Retinal pigment epithelial cell (primary cell): ENCODE measurements at regions not wholly inside any gene's neighbourhood (a gene's known extent, or its start where the extent isn't known, plus 50 kb on each side); places are given as distances from the start of the nearest gene placed in this dataset.

Experiments
- DNase-seq: peaks from one replicate; pipeline ENCODE4 v3.0.0-alpha.2; 2010; ENCODE audit warnings: low read depth
- H3K4me3 ChIP-seq: 2 replicates; pipeline ENCODE4 v1.5.1; 2011; ENCODE audit warnings: mild to moderate bottlenecking, low read length, control low read depth, moderate library complexity
- CTCF ChIP-seq: conservative IDR thresholded peaks from 2 replicates; pipeline ENCODE4 v1.5.1; 2011; ENCODE audit warnings: low read depth, low read length, control low read depth, inconsistent platforms

- no peak overlapping the region for H3K4me3 ChIP-seq
- TF ChIP-seq CTCF = no peak
Measured at GRCh38 chr6:145531032-145531431, 204.3 kb downstream of the EPM2A start.

GRCh38 chr6:145531822-145532221, 203.5 kb downstream of the EPM2A start:
- no peak for TF ChIP-seq CTCF
- DNase-seq = no peak
- no peak overlapping the region for H3K4me3 ChIP-seq

More at GRCh38 chr6:145531032-145531431, 204.3 kb downstream of the EPM2A start:
- no peak for DNase-seq

GRCh38 chr6:145532361-145532760, 203.0 kb downstream of the EPM2A start:
- H3K4me3 ChIP-seq = no peak overlapping the region
- no peak for DNase-seq
- no peak for TF ChIP-seq CTCF

GRCh38 chr6:145534989-145535388, 200.3 kb downstream of the EPM2A start:
- no peak for TF ChIP-seq CTCF

GRCh38 chr6:145538989-145539388, 196.3 kb downstream of the EPM2A start:
- no peak overlapping the region for H3K4me3 ChIP-seq
- TF ChIP-seq CTCF = no peak
- no peak for DNase-seq

More at GRCh38 chr6:145534989-145535388, 200.3 kb downstream of the EPM2A start:
- DNase-seq = no peak
- H3K4me3 ChIP-seq = no peak overlapping the region

GRCh38 chr6:145539831-145540230, 195.5 kb downstream of the EPM2A start:
- no peak for TF ChIP-seq CTCF
- H3K4me3 ChIP-seq = no peak overlapping the region
- no peak for DNase-seq

- H3K4me3 ChIP-seq = no peak overlapping the region
- TF ChIP-seq CTCF = no peak
- DNase-seq = no peak
Measured at GRCh38 chr6:145540741-145541140, 194.6 kb downstream of the EPM2A start.
